PC-3 (cell line): ENCODE measurements at regions not wholly inside any gene's neighbourhood (a gene's known extent, or its start where the extent isn't known, plus 50 kb on each side); places are given as distances from the start of the nearest gene placed in this dataset.

Source experiments
- CTCF ChIP-seq: fragments of 300-600 bp; sonication (generic); conservative IDR thresholded peaks from 2 replicates; pipeline ENCODE4 v1.5.1; 2017; ENCODE audit warnings: antibody characterized with exemption, low read depth, mild to moderate bottlenecking, low read length
- EZH2 ChIP-seq: fragments of 300-600 bp; sonication (generic); IDR thresholded peaks from one replicate; pipeline ENCODE4 v1.6.1; 2017; ENCODE audit warnings: antibody characterized with exemption, mild to moderate bottlenecking, low read length; ENCODE audit not compliant: unreplicated experiment
- EZH2phosphoT487 ChIP-seq: fragments of 300-600 bp; sonication (generic); IDR thresholded peaks from 2 replicates; pipeline ENCODE4 v1.6.1; 2018; ENCODE audit warnings: mild to moderate bottlenecking, antibody characterized with exemption, low read length, borderline replicate concordance

- TF ChIP-seq CTCF (no peak), EZH2 (no peak), EZH2phosphoT487 (no peak)
These were observed 255.9 kb downstream of the PSAT1 start for GRCh38 chr9:78552802-78553201.
